ENCODE measurements at regions not wholly inside any gene's neighbourhood (a gene's known extent, or its start where the extent isn't known, plus 50 kb on each side); places are given as distances from the start of the nearest gene placed in this dataset.

- TF ChIP-seq, protein P1, sequence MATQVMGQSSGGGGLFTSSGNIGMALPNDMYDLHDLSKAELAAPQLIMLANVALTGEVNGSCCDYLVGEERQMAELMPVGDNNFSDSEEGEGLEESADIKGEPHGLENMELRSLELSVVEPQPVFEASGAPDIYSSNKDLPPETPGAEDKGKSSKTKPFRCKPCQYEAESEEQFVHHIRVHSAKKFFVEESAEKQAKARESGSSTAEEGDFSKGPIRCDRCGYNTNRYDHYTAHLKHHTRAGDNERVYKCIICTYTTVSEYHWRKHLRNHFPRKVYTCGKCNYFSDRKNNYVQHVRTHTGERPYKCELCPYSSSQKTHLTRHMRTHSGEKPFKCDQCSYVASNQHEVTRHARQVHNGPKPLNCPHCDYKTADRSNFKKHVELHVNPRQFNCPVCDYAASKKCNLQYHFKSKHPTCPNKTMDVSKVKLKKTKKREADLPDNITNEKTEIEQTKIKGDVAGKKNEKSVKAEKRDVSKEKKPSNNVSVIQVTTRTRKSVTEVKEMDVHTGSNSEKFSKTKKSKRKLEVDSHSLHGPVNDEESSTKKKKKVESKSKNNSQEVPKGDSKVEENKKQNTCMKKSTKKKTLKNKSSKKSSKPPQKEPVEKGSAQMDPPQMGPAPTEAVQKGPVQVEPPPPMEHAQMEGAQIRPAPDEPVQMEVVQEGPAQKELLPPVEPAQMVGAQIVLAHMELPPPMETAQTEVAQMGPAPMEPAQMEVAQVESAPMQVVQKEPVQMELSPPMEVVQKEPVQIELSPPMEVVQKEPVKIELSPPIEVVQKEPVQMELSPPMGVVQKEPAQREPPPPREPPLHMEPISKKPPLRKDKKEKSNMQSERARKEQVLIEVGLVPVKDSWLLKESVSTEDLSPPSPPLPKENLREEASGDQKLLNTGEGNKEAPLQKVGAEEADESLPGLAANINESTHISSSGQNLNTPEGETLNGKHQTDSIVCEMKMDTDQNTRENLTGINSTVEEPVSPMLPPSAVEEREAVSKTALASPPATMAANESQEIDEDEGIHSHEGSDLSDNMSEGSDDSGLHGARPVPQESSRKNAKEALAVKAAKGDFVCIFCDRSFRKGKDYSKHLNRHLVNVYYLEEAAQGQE (IDR thresholded peaks at IDR 0.05), result no peak
- TF ChIP-seq, protein P2, sequence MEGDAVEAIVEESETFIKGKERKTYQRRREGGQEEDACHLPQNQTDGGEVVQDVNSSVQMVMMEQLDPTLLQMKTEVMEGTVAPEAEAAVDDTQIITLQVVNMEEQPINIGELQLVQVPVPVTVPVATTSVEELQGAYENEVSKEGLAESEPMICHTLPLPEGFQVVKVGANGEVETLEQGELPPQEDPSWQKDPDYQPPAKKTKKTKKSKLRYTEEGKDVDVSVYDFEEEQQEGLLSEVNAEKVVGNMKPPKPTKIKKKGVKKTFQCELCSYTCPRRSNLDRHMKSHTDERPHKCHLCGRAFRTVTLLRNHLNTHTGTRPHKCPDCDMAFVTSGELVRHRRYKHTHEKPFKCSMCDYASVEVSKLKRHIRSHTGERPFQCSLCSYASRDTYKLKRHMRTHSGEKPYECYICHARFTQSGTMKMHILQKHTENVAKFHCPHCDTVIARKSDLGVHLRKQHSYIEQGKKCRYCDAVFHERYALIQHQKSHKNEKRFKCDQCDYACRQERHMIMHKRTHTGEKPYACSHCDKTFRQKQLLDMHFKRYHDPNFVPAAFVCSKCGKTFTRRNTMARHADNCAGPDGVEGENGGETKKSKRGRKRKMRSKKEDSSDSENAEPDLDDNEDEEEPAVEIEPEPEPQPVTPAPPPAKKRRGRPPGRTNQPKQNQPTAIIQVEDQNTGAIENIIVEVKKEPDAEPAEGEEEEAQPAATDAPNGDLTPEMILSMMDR (IDR thresholded peaks at IDR 0.05; ENCODE audit: low read depth, low read length, missing input control), result no peak
- TF ChIP-seq ZBTB33 (IDR thresholded peaks at IDR 0.05), result no peak
- no peak for TF ChIP-seq HNF4G (IDR thresholded peaks at IDR 0.05)
- TF ChIP-seq RAD21 (IDR thresholded peaks at IDR 0.05), result no peak
- no peak for TF ChIP-seq ATF3 (IDR thresholded peaks at IDR 0.05)
- TF ChIP-seq JUND (IDR thresholded peaks at IDR 0.05), result no peak
- TF ChIP-seq SP1 (IDR thresholded peaks at IDR 0.05), result no peak
- no peak for TF ChIP-seq YY1 (IDR thresholded peaks at IDR 0.05)
- no peak for TF ChIP-seq MAX (IDR thresholded peaks at IDR 0.05)
- no peak for TF ChIP-seq NR2F2 (IDR thresholded peaks at IDR 0.05)
- no peak for TF ChIP-seq TAF1 (conservative IDR thresholded peaks at IDR 0.05)
Observed at GRCh38 chr17:21843318-21843865, 151.1 kb downstream of the KCNJ18 start.

Data from liver (tissue), 3 donors.